ENCODE measurements at regions not wholly inside any gene's neighbourhood (a gene's known extent, or its start where the extent isn't known, plus 50 kb on each side); places are given as distances from the start of the nearest gene placed in this dataset.
"Not testable (repeated sequence)": the region's sequence is repeated elsewhere in the genome, so short reads cannot be mapped to it uniquely, and the experiment has no call there.

- no peaks in the 10 kb centered on the region for H3K9me3 ChIP-seq (replicated peaks in 1 of 3)
- DNase-seq: peak in 1 of 7 donors; percentile 18
- TF ChIP-seq CTCF (IDR thresholded peaks at IDR 0.05): no peak
- no peak for TF ChIP-seq POLR2A (IDR thresholded peaks at IDR 0.05)
- H3K4me3 ChIP-seq: no peak overlapping the region
- H3K36me3 ChIP-seq (replicated peaks in 1 of 2): no peaks in the 10 kb centered on the region
- H3K27ac ChIP-seq: no peak overlapping the region
- no peaks in the 10 kb centered on the region for H3K27me3 ChIP-seq
- intact Hi-C loops (cut with DNase I): no loop called here
- 73 to 87% (median 79%) methylated on average over 23 to 26 of the region's 26 CpGs for WGBS, 4 donors
- H3K4me1 ChIP-seq (replicated peaks in 1 of 2): no peaks in the 10 kb centered on the region
Measured at GRCh38 chr17:16870253-16871245, 101.4 kb downstream of the TNFRSF13B start.

DNA sequence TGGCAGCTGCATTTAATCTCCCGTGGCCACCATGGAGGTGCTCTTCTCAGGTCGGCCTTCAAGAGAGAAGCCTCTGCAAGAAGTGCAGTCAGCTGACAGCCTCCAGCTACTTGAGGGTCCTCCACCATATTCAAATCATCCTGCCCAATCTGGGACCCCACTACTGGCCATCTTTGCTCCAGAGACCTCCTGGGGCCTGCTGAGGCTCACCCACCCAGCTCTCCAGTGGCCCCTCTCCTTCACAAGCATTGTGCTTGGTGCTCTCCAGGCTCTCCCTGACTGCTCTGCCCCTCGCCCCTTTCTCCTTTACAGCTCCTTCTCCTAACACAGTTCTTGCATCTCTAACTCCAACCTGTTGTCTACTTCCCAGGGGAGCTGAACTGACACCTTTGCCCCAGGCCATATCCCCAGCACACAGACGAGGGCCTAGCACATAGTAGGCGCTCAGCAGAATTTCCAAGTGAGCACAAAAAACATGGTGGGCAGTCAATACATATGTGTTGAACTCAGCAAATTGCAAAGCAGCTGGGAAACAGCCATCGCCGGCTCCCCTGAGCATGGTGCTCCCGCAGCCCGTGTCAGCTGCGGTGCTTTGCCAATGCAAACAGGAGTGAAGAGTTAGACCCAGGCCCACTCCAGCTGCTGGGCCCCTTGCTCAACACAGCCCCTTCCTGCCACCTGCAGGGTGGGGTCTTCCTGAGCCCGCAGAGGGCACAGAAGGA lies 102.2 kb downstream of the TNFRSF13B start:
- 64 to 87% (median 80%) methylated on average over 5 to 11 of the region's 11 CpGs for WGBS, 4 donors
- H3K4me3 ChIP-seq; H3K9me3 ChIP-seq (replicated peaks in 1 of 3); H3K4me1 ChIP-seq (replicated peaks in 1 of 2); intact Hi-C loops (cut with DNase I); H3K27ac ChIP-seq; H3K36me3 ChIP-seq (replicated peaks in 1 of 2); H3K27me3 ChIP-seq: not testable (repeated sequence)
- DNase-seq: peak in 1 of 7 donors; percentile 7

- intact Hi-C loops (cut with DNase I): not testable (repeated sequence)
- WGBS, 4 donors: 85 to 93% (median 89%) methylated on average over 13 of the region's 13 CpGs
Measured at GRCh38 chr17:16868616-16869015, 103.3 kb downstream of the TNFRSF13B start.

GRCh38 chr17:16867545-16867944 lies 104.4 kb downstream of the TNFRSF13B start:
- H3K9me3 ChIP-seq (replicated peaks in 1 of 3); H3K36me3 ChIP-seq (replicated peaks in 1 of 2); H3K4me1 ChIP-seq (replicated peaks in 1 of 2); DNase-seq; H3K27me3 ChIP-seq; H3K4me3 ChIP-seq; H3K27ac ChIP-seq; intact Hi-C loops (cut with DNase I): not testable (repeated sequence)
- 58 to 100% (median 86%) methylated on average over 1 to 3 of the region's 5 CpGs for WGBS, 4 donors

More at GRCh38 chr17:16868616-16869015, 103.3 kb downstream of the TNFRSF13B start:
- not testable (repeated sequence) for H3K4me3 ChIP-seq; H3K27ac ChIP-seq; H3K27me3 ChIP-seq; H3K4me1 ChIP-seq (replicated peaks in 1 of 2); H3K36me3 ChIP-seq (replicated peaks in 1 of 2); H3K9me3 ChIP-seq (replicated peaks in 1 of 3)
- DNase-seq: peak in 1 of 7 donors; percentile 4

GRCh38 chr17:16866841-16867240 lies 105.1 kb downstream of the TNFRSF13B start:
- intact Hi-C loops (cut with DNase I); DNase-seq: not testable (repeated sequence)

GRCh38 chr17:16866436-16866835 lies 105.5 kb downstream of the TNFRSF13B start:
- H3K9me3 ChIP-seq (replicated peaks in 1 of 3): no peaks in the 10 kb centered on the region
- H3K27me3 ChIP-seq: no peaks in the 10 kb centered on the region
- no peak for DNase-seq
- no peak overlapping the region for H3K27ac ChIP-seq
- intact Hi-C loops (cut with DNase I): no loop called here
- no peaks in the 10 kb centered on the region for H3K4me1 ChIP-seq (replicated peaks in 1 of 2)
- no peak overlapping the region for H3K4me3 ChIP-seq
- H3K36me3 ChIP-seq (replicated peaks in 1 of 2): no peaks in the 10 kb centered on the region
- 61 to 90% (median 78%) methylated on average over 8 of the region's 8 CpGs for WGBS, 4 donors
- TF ChIP-seq CTCF (IDR thresholded peaks at IDR 0.05): no peak
- no peak for TF ChIP-seq POLR2A (IDR thresholded peaks at IDR 0.05)

More at GRCh38 chr17:16866841-16867240, 105.1 kb downstream of the TNFRSF13B start:
- H3K9me3 ChIP-seq (replicated peaks in 1 of 3); H3K27me3 ChIP-seq; H3K4me3 ChIP-seq; H3K4me1 ChIP-seq (replicated peaks in 1 of 2); H3K27ac ChIP-seq; H3K36me3 ChIP-seq (replicated peaks in 1 of 2): not testable (repeated sequence)
- 84 to 90% (median 85%) methylated on average over 5 to 6 of the region's 6 CpGs for WGBS, 4 donors

GRCh38 chr17:16865704-16866103 lies 106.2 kb downstream of the TNFRSF13B start:
- H3K27ac ChIP-seq; H3K4me3 ChIP-seq; DNase-seq; H3K4me1 ChIP-seq (replicated peaks in 1 of 2); H3K27me3 ChIP-seq; H3K9me3 ChIP-seq (replicated peaks in 1 of 3); H3K36me3 ChIP-seq (replicated peaks in 1 of 2); intact Hi-C loops (cut with DNase I): not testable (repeated sequence)
- WGBS, 4 donors: 67 to 96% (median 87%) methylated on average over 1 of the region's 8 CpGs; no CpG with 5 or more reads in 1 of the 4 donors

GRCh38 chr17:16865077-16865613 lies 106.8 kb downstream of the TNFRSF13B start:
- H3K27me3 ChIP-seq; H3K36me3 ChIP-seq (replicated peaks in 1 of 2); H3K4me3 ChIP-seq; DNase-seq; H3K9me3 ChIP-seq (replicated peaks in 1 of 3); H3K27ac ChIP-seq; H3K4me1 ChIP-seq (replicated peaks in 1 of 2); intact Hi-C loops (cut with DNase I): not testable (repeated sequence)
- 77 to 86% methylated on average over 6 of the region's 13 CpGs; no CpG with 5 or more reads in 2 of the 4 donors for WGBS, 4 donors
